ENCODE measurements at regions not wholly inside any gene's neighbourhood (a gene's known extent, or its start where the extent isn't known, plus 50 kb on each side); places are given as distances from the start of the nearest gene placed in this dataset.
A peak's percentile ranks its signal among the peaks of the same experiment; 100 is the strongest.

GRCh38 chr6:158249340-158249836 is 62.9 kb upstream of the TULP4 start:
- H3K9me3 ChIP-seq (ENCODE audit: control insufficient read depth, low read depth, low read length), result no peaks in the 10 kb centered on the region
- no peak overlapping the region for H3K4me3 ChIP-seq (ENCODE audit: low read length)
- no peaks in the 10 kb centered on the region for H3K4me1 ChIP-seq (ENCODE audit: control insufficient read depth, insufficient read depth, low read length)
- H3K27ac ChIP-seq (ENCODE audit: low read length), result no peak overlapping the region
- H3K27me3 ChIP-seq (ENCODE audit: control insufficient read depth, insufficient read depth, low read length), result no peaks in the 10 kb centered on the region
- DNase-seq, result peak in 1 of 2 donors; percentile 14
- 0% methylated on average over 1 of the region's 3 CpGs for WGBS (ENCODE audit: insufficient coverage, low lambda C conversion rate)
- peaks cover 20% of the 10 kb centered on the region for H3K36me3 ChIP-seq (ENCODE audit: control insufficient read depth, insufficient read depth, low read length)

GRCh38 chr6:158251565-158251964 is 60.7 kb upstream of the TULP4 start:
- no peak for DNase-seq
- Histone ChIP-seq H3K27me3 (ENCODE audit: control insufficient read depth, insufficient read depth, low read length) (no peaks in the 10 kb centered on the region), H3K4me1 (ENCODE audit: control insufficient read depth, insufficient read depth, low read length) (no peaks in the 10 kb centered on the region), H3K4me3 (ENCODE audit: low read length) (no peak overlapping the region), H3K36me3 (ENCODE audit: control insufficient read depth, insufficient read depth, low read length) (peaks cover 10% of the 10 kb centered on the region), H3K9me3 (ENCODE audit: control insufficient read depth, low read depth, low read length) (no peaks in the 10 kb centered on the region), H3K27ac (ENCODE audit: low read length) (no peak overlapping the region)
- 100% methylated on average over 1 of the region's 1 CpG for WGBS (ENCODE audit: insufficient coverage, low lambda C conversion rate)

GRCh38 chr6:158253248-158253647 is 59.0 kb upstream of the TULP4 start:
- Histone ChIP-seq H3K36me3 (ENCODE audit: control insufficient read depth, insufficient read depth, low read length) (peaks cover 4% of the 10 kb centered on the region), H3K27ac (ENCODE audit: low read length) (no peak overlapping the region), H3K9me3 (ENCODE audit: control insufficient read depth, low read depth, low read length) (no peaks in the 10 kb centered on the region), H3K4me1 (ENCODE audit: control insufficient read depth, insufficient read depth, low read length) (no peaks in the 10 kb centered on the region), H3K4me3 (ENCODE audit: low read length) (no peak overlapping the region), H3K27me3 (ENCODE audit: control insufficient read depth, insufficient read depth, low read length) (no peaks in the 10 kb centered on the region)
- no peak for DNase-seq
- WGBS (ENCODE audit: insufficient coverage, low lambda C conversion rate), result no CpG with 5 or more reads among the region's 4 CpGs

DNA sequence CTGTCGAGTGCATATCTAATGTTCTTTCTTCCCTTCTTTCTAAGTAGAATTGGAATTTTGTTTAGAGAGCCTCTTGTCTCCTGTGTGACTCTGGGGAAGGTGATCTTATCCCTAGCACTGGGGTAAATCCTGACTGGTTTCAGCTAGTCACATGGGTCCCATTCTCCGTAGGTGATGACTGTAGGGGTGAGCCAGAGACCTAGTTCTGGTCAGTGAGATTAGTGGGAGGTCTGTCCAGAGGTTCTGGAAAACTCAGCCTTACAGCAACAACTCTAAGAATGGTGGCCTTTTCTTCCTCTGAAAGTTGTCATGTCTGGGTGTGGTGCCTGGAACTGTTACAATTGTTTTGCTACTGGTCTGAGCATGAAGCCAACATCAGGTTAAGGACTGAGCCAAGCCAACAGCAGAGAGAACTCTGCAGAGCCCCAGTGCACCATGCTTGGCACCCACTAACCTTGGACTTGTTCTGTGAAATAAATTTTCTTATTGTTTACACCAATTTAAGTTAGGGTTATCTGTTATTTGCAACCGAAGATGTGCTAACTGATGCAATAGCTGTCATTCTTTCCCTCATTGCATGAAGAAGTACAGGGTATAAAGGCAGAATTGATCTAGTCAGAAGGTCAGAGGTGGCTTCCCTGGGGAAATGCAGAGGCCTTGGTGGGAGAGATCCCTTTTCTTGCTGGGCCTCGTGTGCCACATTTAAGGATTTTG is 56.8 kb upstream of the TULP4 start:
- no peak overlapping the region for H3K4me3 ChIP-seq (ENCODE audit: low read length)
- H3K27ac ChIP-seq (ENCODE audit: low read length), result no peak overlapping the region
- no peaks in the 10 kb centered on the region for H3K9me3 ChIP-seq (ENCODE audit: control insufficient read depth, low read depth, low read length)
- H3K36me3 ChIP-seq (ENCODE audit: control insufficient read depth, insufficient read depth, low read length), result peaks cover 4% of the 10 kb centered on the region
- H3K4me1 ChIP-seq (ENCODE audit: control insufficient read depth, insufficient read depth, low read length), result no peaks in the 10 kb centered on the region
- DNase-seq, result no peak
- WGBS (ENCODE audit: insufficient coverage, low lambda C conversion rate), result no CpG with 5 or more reads among the region's 4 CpGs
- H3K27me3 ChIP-seq (ENCODE audit: control insufficient read depth, insufficient read depth, low read length), result no peaks in the 10 kb centered on the region

DNA sequence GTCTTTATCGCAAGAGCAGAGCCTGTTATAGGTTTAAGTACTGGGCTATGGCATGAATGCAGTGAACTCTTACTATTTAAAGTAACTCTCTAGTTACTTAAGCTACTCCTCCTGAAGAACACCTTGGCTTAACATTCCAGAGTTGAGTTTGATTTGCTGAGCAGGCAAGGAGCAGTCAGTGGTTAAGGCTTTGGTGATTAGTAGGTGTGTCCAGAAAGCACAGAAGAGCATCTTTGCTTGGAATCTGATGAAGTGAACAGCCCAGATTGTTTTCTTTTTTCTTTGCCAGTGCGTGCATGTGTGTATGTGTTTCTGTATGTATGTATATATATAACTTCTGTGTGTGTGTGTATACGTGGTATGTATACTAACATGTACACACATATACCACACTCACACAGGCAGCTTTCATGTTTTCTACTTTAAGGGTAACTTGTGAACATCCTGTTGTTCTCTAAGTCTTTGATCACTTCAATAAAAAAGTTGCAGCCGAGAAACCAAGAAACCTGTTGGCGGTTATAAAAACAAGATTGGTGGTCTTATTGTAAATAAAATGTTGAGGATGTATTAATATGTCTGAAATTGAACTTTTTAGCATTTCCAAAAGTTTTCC is 56.2 kb upstream of the TULP4 start:
- no peak for DNase-seq
- Histone ChIP-seq H3K36me3 (ENCODE audit: control insufficient read depth, insufficient read depth, low read length) (peaks cover 4% of the 10 kb centered on the region), H3K9me3 (ENCODE audit: control insufficient read depth, low read depth, low read length) (no peaks in the 10 kb centered on the region), H3K4me1 (ENCODE audit: control insufficient read depth, insufficient read depth, low read length) (no peaks in the 10 kb centered on the region), H3K27me3 (ENCODE audit: control insufficient read depth, insufficient read depth, low read length) (no peaks in the 10 kb centered on the region), H3K4me3 (ENCODE audit: low read length) (no peak overlapping the region), H3K27ac (ENCODE audit: low read length) (no peak overlapping the region)
- WGBS (ENCODE audit: insufficient coverage, low lambda C conversion rate), result 94% methylated on average over 2 of the region's 5 CpGs

DNA sequence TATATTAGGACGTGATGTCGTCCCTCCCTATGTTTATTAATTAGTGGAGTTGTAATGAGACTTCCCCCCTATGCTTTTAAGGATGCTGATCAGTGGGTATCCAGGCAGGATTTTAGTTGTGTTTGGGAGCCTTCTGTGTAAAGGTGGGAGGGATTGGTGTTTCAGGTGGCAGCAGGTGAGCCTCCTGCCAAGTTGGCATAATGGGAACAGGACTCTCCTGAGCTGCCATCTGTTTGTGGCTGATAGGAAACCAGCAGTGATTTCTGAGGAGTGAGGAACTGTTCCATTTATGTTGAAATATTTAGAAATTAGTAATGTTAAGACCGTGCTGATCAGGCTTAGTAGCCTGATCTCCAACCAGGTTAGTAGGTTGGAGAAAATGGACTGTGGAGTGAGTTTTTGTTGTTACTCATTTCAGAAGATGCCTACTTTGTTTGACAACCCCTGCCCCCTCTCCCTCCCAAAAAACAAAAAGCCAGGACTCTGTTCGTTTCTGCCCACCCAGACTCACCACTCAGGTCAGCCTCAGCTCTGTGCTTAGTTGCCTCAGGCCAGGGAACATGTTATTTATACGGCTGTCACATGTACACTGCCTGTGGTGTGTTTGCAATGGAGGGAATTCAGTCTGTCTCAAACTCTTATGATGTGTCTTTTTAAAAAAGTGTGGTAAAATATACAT is 55.4 kb upstream of the TULP4 start:
- no peak overlapping the region for H3K27ac ChIP-seq (ENCODE audit: low read length)
- DNase-seq, result no peak
- peaks cover 8% of the 10 kb centered on the region for H3K36me3 ChIP-seq (ENCODE audit: control insufficient read depth, insufficient read depth, low read length)
- no CpG with 5 or more reads among the region's 5 CpGs for WGBS (ENCODE audit: insufficient coverage, low lambda C conversion rate)
- H3K27me3 ChIP-seq (ENCODE audit: control insufficient read depth, insufficient read depth, low read length), result no peaks in the 10 kb centered on the region
- H3K4me1 ChIP-seq (ENCODE audit: control insufficient read depth, insufficient read depth, low read length), result no peaks in the 10 kb centered on the region
- no peak overlapping the region for H3K4me3 ChIP-seq (ENCODE audit: low read length)
- no peaks in the 10 kb centered on the region for H3K9me3 ChIP-seq (ENCODE audit: control insufficient read depth, low read depth, low read length)

GRCh38 chr6:158257425-158257759 is 54.9 kb upstream of the TULP4 start:
- Histone ChIP-seq H3K4me1 (ENCODE audit: control insufficient read depth, insufficient read depth, low read length) (no peaks in the 10 kb centered on the region), H3K4me3 (ENCODE audit: low read length) (no peak overlapping the region), H3K36me3 (ENCODE audit: control insufficient read depth, insufficient read depth, low read length) (peaks cover 13% of the 10 kb centered on the region), H3K9me3 (ENCODE audit: control insufficient read depth, low read depth, low read length) (no peaks in the 10 kb centered on the region), H3K27ac (ENCODE audit: low read length) (no peak overlapping the region), H3K27me3 (ENCODE audit: control insufficient read depth, insufficient read depth, low read length) (no peaks in the 10 kb centered on the region)
- WGBS (ENCODE audit: insufficient coverage, low lambda C conversion rate), result no CpG with 5 or more reads among the region's 2 CpGs
- no peak for DNase-seq

GRCh38 chr6:158257781-158258180 is 54.5 kb upstream of the TULP4 start:
- H3K27ac ChIP-seq (ENCODE audit: low read length), result no peak overlapping the region
- WGBS (ENCODE audit: insufficient coverage, low lambda C conversion rate), result 93% methylated on average over 3 of the region's 6 CpGs
- no peaks in the 10 kb centered on the region for H3K9me3 ChIP-seq (ENCODE audit: control insufficient read depth, low read depth, low read length)
- H3K27me3 ChIP-seq (ENCODE audit: control insufficient read depth, insufficient read depth, low read length), result no peaks in the 10 kb centered on the region
- H3K4me3 ChIP-seq (ENCODE audit: low read length), result no peak overlapping the region
- DNase-seq, result no peak
- H3K36me3 ChIP-seq (ENCODE audit: control insufficient read depth, insufficient read depth, low read length), result peaks cover 17% of the 10 kb centered on the region
- no peaks in the 10 kb centered on the region for H3K4me1 ChIP-seq (ENCODE audit: control insufficient read depth, insufficient read depth, low read length)

GRCh38 chr6:158259136-158259535 is 53.1 kb upstream of the TULP4 start:
- Histone ChIP-seq H3K27ac (ENCODE audit: low read length) (no peak overlapping the region), H3K27me3 (ENCODE audit: control insufficient read depth, insufficient read depth, low read length) (no peaks in the 10 kb centered on the region), H3K4me3 (ENCODE audit: low read length) (no peak overlapping the region), H3K4me1 (ENCODE audit: control insufficient read depth, insufficient read depth, low read length) (no peaks in the 10 kb centered on the region), H3K9me3 (ENCODE audit: control insufficient read depth, low read depth, low read length) (no peaks in the 10 kb centered on the region), H3K36me3 (ENCODE audit: control insufficient read depth, insufficient read depth, low read length) (peaks cover 18% of the 10 kb centered on the region)
- WGBS (ENCODE audit: insufficient coverage, low lambda C conversion rate), result no CpG with 5 or more reads among the region's 4 CpGs
- no peak for DNase-seq

DNA sequence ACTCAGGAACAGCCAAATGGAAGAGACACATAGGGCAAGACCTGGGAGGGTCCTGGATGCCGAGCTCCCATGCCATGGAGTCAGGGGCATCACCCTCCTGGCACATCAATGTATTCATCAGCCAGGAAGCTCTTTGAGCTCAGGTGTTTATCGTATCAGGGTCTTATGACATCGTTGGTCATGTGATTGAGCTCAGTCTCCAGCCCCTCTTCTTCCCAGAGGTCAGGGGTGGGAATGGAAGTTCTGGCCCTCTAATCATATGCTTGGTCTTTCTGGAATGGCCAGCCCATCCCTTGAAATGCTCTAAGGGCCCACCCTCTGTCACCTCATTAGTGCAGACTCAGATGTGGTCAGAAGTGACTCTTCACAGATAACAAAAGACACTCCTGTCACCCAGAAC is 52.4 kb upstream of the TULP4 start:
- Histone ChIP-seq H3K27ac (ENCODE audit: low read length) (no peak overlapping the region), H3K4me1 (ENCODE audit: control insufficient read depth, insufficient read depth, low read length) (no peaks in the 10 kb centered on the region), H3K36me3 (ENCODE audit: control insufficient read depth, insufficient read depth, low read length) (peaks cover 22% of the 10 kb centered on the region), H3K27me3 (ENCODE audit: control insufficient read depth, insufficient read depth, low read length) (no peaks in the 10 kb centered on the region), H3K4me3 (ENCODE audit: low read length) (no peak overlapping the region), H3K9me3 (ENCODE audit: control insufficient read depth, low read depth, low read length) (no peaks in the 10 kb centered on the region)
- DNase-seq, result no peak
- no CpG with 5 or more reads among the region's 3 CpGs for WGBS (ENCODE audit: insufficient coverage, low lambda C conversion rate)
